ENCODE measurements at regions not wholly inside any gene's neighbourhood (a gene's known extent, or its start where the extent isn't known, plus 50 kb on each side); places are given as distances from the start of the nearest gene placed in this dataset.
A peak's percentile ranks its signal among the peaks of the same experiment; 100 is the strongest.

GRCh38 chr16:85401917-85402766 lies 211.0 kb upstream of the GSE1 start:
- H2BK5ac ChIP-seq (ENCODE audit: insufficient read length, low read length) = no peak overlapping the region
- no peak overlapping the region for H2AK5ac ChIP-seq (ENCODE audit: insufficient read length, low read length)
- H3K4me2 ChIP-seq (ENCODE audit: insufficient read depth, insufficient read length, low read length) = no peak overlapping the region
- H3K56ac ChIP-seq (ENCODE audit: insufficient read length, low read depth, low read length) = no peak overlapping the region
- Mint-ChIP-seq H3K4me3 (no peak overlapping the region; a peak in 1 of 5 replicates), H3K27ac (peak overlapping the region in 2 of 3 experiments; percentile 41 to 92; a peak in 4 of 7 replicates), H3K36me3 (ENCODE audit: insufficient read depth in 1 of 3, low read depth in 3 of 3) (no peaks in the 10 kb centered on the region), H3K4me1 (peaks cover 21 to 22% of the 10 kb centered on the region in 2 experiments), H3K9me3 (no peaks in the 10 kb centered on the region), H3K27me3 (ENCODE audit: low read depth) (peaks cover 5% of the 10 kb centered on the region; the same call in 1 of the 2 replicates)
- no peak overlapping the region for H3K4ac ChIP-seq (ENCODE audit: low read depth, low read length)
- no peaks in the 10 kb centered on the region for H3K27me3 ChIP-seq (ENCODE audit: insufficient read depth, low read length)
- no peaks in the 10 kb centered on the region for H3K23me2 ChIP-seq (ENCODE audit: insufficient read length, low read depth, low read length, poor library complexity, severe bottlenecking)
- H4K20me1 ChIP-seq (ENCODE audit: control insufficient read depth, insufficient read depth, insufficient read length) = no peaks in the 10 kb centered on the region
- H4K5ac ChIP-seq (ENCODE audit: insufficient read length, low read depth, low read length) = no peak overlapping the region
- H2BK120ac ChIP-seq (ENCODE audit: low read depth, low read length, poor library complexity, severe bottlenecking) = no peak overlapping the region
- no peaks in the 10 kb centered on the region for H3K79me1 ChIP-seq (ENCODE audit: insufficient read depth, low read depth, low read length, poor library complexity, severe bottlenecking)
- H3K18ac ChIP-seq (ENCODE audit: insufficient read length, low read depth, low read length) = no peak overlapping the region
- no peak overlapping the region for H3K23ac ChIP-seq (ENCODE audit: insufficient read length, low read depth, low read length)
- H2BK12ac ChIP-seq (ENCODE audit: insufficient read length, low read depth, low read length) = no peak overlapping the region
- H3K27ac ChIP-seq (ENCODE audit: insufficient read length, low read depth, low read length) = no peak overlapping the region
- no peak overlapping the region; the same call in 1 of the 2 replicates for H2BK15ac ChIP-seq (ENCODE audit: low read depth, low read length)
- no peak overlapping the region for H2AFZ ChIP-seq (ENCODE audit: low read length)
- no peak overlapping the region for H4K8ac ChIP-seq (replicated peaks; ENCODE audit: insufficient read length, low read depth, low read length)
- H2BK20ac ChIP-seq (ENCODE audit: low read depth, low read length, poor library complexity, severe bottlenecking) = no peak overlapping the region
- DNase-seq = no peak
- no peak for TF ChIP-seq CTCF (conservative IDR thresholded peaks at IDR 0.05)
- WGBS (ENCODE audit: extremely low coverage, insufficient read length, low lambda C conversion rate) = no CpG with 5 or more reads among the region's 30 CpGs
- H3K4me1 ChIP-seq (ENCODE audit: insufficient read depth, low read length) = peaks cover 3% of the 10 kb centered on the region; the same call in 1 of the 2 replicates
- H3K9me3 ChIP-seq (ENCODE audit: control insufficient read depth, low read depth, low read length) = no peaks in the 10 kb centered on the region
- no peak overlapping the region for H3K9ac ChIP-seq (ENCODE audit: extremely low read depth, insufficient read length, low read length)
- H3K79me2 ChIP-seq (ENCODE audit: insufficient read depth, low read length) = no peaks in the 10 kb centered on the region
- no peak overlapping the region for H3T11ph ChIP-seq (ENCODE audit: low read length)
- H4K91ac ChIP-seq (ENCODE audit: insufficient read length, low read depth, low read length) = no peak overlapping the region
- H3K14ac ChIP-seq (ENCODE audit: insufficient read depth, low read length) = no peak overlapping the region; the same call in 1 of the 2 replicates

All from H9 (cell line).